Prostate gland (tissue), 2 donors: ENCODE measurements at regions not wholly inside any gene's neighbourhood (a gene's known extent, or its start where the extent isn't known, plus 50 kb on each side); places are given as distances from the start of the nearest gene placed in this dataset.

Experiments used
- DNase-seq: peaks from one replicate; pipeline ENCODE4 v3.0.0-alpha.2; 2019; ENCODE audit warnings: low spot score
- H3K27ac ChIP-seq, 2 donors: fragments of 200-600 bp; sonication (generic); 2 replicates each; pipeline ENCODE4 v1.5.1; 2017 to 2019
- H3K27me3 ChIP-seq: fragments of 200-600 bp; sonication (generic); replicated peaks from 2 replicates; pipeline ENCODE4 v1.5.1; 2019; ENCODE audit not compliant: insufficient read depth
- H3K36me3 ChIP-seq, 2 donors: fragments of 200-600 bp; sonication (generic); 1 replicate in 1 of 2; 2 replicates in 1 of 2; pipeline versions ENCODE4 v1.5.1 to v1.8.1; 2017 to 2019
- H3K4me1 ChIP-seq: fragments of 200-600 bp; sonication (generic); replicated peaks from 2 replicates; pipeline ENCODE4 v1.5.1; 2019
- H3K4me3 ChIP-seq, 2 donors: fragments of 200-600 bp; sonication (generic); 2 replicates each; pipeline ENCODE4 v1.5.1; 2017 to 2019
- H3K9me3 ChIP-seq: fragments of 200-600 bp; sonication (generic); 2 replicates; pipeline ENCODE4 v1.5.1; 2017
- CTCF ChIP-seq, 4 experiments: fragments of 200-600 bp in 2 of 4; fragments of 450-650 bp in 2 of 4; sonication (generic) in 2 of 4; IDR thresholded peaks; 1 replicate in 3 of 4; 2 replicates in 1 of 4; pipeline ENCODE4 v1.5.1; 2016 to 2019; ENCODE audit warnings: antibody characterized with exemption in 4 of 4, mild to moderate bottlenecking in 2 of 4, moderate library complexity in 2 of 4
- POLR2A ChIP-seq: fragments of 450-650 bp; IDR thresholded peaks from one replicate; pipeline ENCODE4 v1.6.1; 2016; ENCODE audit warnings: antibody characterized with exemption, mild to moderate bottlenecking
- POLR2AphosphoS5 ChIP-seq: sonication (generic); formaldehyde crosslinking; IDR thresholded peaks from one replicate; pipeline ENCODE4 v1.6.1; 2017; ENCODE audit warnings: antibody characterized with exemption
- WGBS: methylation state at CpG from one replicate; pipeline ENCODE4 v1.1.5; 2018; 5-methylcytosine and 5-hydroxymethylcytosine counted together
- intact Hi-C: fragments of 100-400 bp; cut with DNase I; formaldehyde crosslinking; loops from one replicate; pipeline ENCODE4 v1.14.2; 2022

GRCh38 chr5:171647043-171647903 is 138.3 kb upstream of the SMIM23 start:
- H3K27me3 ChIP-seq, result peaks cover 2% of the 10 kb centered on the region
- H3K36me3 ChIP-seq, result no peaks in the 10 kb centered on the region
- no peak for DNase-seq
- TF ChIP-seq POLR2A, result no peak
- no peak overlapping the region for H3K27ac ChIP-seq
- H3K4me3 ChIP-seq, result no peak overlapping the region
- intact Hi-C loops, result no loop called here
- WGBS, result 78% methylated on average over 15 of the region's 15 CpGs
- H3K4me1 ChIP-seq, result no peaks in the 10 kb centered on the region
- H3K9me3 ChIP-seq, result no peaks in the 10 kb centered on the region

- 93% methylated on average over 4 of the region's 4 CpGs for WGBS
- Histone ChIP-seq H3K27ac (no peak overlapping the region), H3K4me3 (no peak overlapping the region), H3K9me3 (no peaks in the 10 kb centered on the region), H3K36me3 (no peaks in the 10 kb centered on the region), H3K4me1 (no peaks in the 10 kb centered on the region), H3K27me3 (peaks cover 2% of the 10 kb centered on the region)
- no peak for DNase-seq
- intact Hi-C loops, result no loop called here
- no peak for TF ChIP-seq POLR2AphosphoS5
- no peak for TF ChIP-seq POLR2A
- TF ChIP-seq CTCF (IDR thresholded peaks at IDR 0.05), result no peak
These were observed 137.7 kb upstream of the SMIM23 start for GRCh38 chr5:171647904-171648260.

GRCh38 chr5:171648279-171649074 is 137.1 kb upstream of the SMIM23 start:
- no peaks in the 10 kb centered on the region for H3K9me3 ChIP-seq
- no peaks in the 10 kb centered on the region for H3K4me1 ChIP-seq
- H3K4me3 ChIP-seq, result no peak overlapping the region
- WGBS, result 73% methylated on average over 10 of the region's 10 CpGs
- intact Hi-C loops, result no loop called here
- no peak for TF ChIP-seq POLR2AphosphoS5
- TF ChIP-seq CTCF (IDR thresholded peaks at IDR 0.05), result no peak
- TF ChIP-seq POLR2A, result no peak
- H3K27me3 ChIP-seq, result peaks cover 3% of the 10 kb centered on the region
- H3K36me3 ChIP-seq, result no peaks in the 10 kb centered on the region
- no peak overlapping the region for H3K27ac ChIP-seq
- DNase-seq, result no peak

- TF ChIP-seq POLR2AphosphoS5 (no peak), CTCF (IDR thresholded peaks at IDR 0.05) (no peak), POLR2A (no peak)
- Histone ChIP-seq H3K36me3 (no peaks in the 10 kb centered on the region), H3K4me3 (no peak overlapping the region), H3K27me3 (peaks cover 2% of the 10 kb centered on the region), H3K4me1 (no peaks in the 10 kb centered on the region), H3K27ac (no peak overlapping the region), H3K9me3 (no peaks in the 10 kb centered on the region)
- DNase-seq, result no peak
- 68% methylated on average over 3 of the region's 3 CpGs for WGBS
- intact Hi-C loops, result no loop called here
These were observed 136.6 kb upstream of the SMIM23 start for GRCh38 chr5:171649075-171649401.

- no peak overlapping the region for H3K27ac ChIP-seq
- no peak overlapping the region for H3K4me3 ChIP-seq
- no peak for DNase-seq
- H3K27me3 ChIP-seq, result peaks cover 7% of the 10 kb centered on the region
- no peaks in the 10 kb centered on the region for H3K4me1 ChIP-seq
- H3K36me3 ChIP-seq, result no peaks in the 10 kb centered on the region
- intact Hi-C loops, result no loop called here
- TF ChIP-seq CTCF (IDR thresholded peaks at IDR 0.05) (no peak), POLR2AphosphoS5 (no peak), POLR2A (no peak)
- WGBS, result 44% methylated on average over 8 of the region's 8 CpGs
- H3K9me3 ChIP-seq, result no peaks in the 10 kb centered on the region
These were observed 135.0 kb upstream of the SMIM23 start for GRCh38 chr5:171650597-171650996.
